ENCODE measurements at regions not wholly inside any gene's neighbourhood (a gene's known extent, or its start where the extent isn't known, plus 50 kb on each side); places are given as distances from the start of the nearest gene placed in this dataset.

DNA sequence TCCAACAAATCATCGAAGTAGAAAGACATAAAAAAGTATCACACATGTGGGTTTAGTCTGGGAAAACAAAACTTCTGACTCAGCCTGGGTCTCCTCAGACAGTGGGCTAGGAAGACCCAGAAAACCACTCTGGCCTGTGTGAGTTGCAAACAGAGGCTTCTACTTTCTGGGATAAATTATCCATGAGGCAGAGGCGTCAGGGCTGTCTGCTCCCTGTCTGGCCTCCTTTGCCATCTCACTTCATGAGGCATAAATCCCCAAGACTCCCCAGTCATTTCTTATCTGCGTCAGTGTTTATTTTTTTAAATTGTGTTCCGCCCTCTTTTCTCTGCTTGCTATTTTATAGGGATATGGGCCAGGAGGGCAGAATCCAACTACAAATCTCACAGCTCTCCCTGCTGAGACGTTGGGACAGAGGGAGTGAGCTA is 80.6 kb upstream of the TRABD2B start (continued):
- TF ChIP-seq ZXDB (tag by site-specific recombination; IDR thresholded peaks at IDR 0.05) (peak; percentile 77), GLI2 (tag by site-specific recombination; IDR thresholded peaks at IDR 0.05; ENCODE audit: borderline replicate concordance, low read depth) (peak; percentile 37; the same call in 1 of the 2 replicates), ZNF19 (tag by site-specific recombination; IDR thresholded peaks at IDR 0.05; ENCODE audit: low read depth) (no peak)
- TF ChIP-seq, protein P1, sequence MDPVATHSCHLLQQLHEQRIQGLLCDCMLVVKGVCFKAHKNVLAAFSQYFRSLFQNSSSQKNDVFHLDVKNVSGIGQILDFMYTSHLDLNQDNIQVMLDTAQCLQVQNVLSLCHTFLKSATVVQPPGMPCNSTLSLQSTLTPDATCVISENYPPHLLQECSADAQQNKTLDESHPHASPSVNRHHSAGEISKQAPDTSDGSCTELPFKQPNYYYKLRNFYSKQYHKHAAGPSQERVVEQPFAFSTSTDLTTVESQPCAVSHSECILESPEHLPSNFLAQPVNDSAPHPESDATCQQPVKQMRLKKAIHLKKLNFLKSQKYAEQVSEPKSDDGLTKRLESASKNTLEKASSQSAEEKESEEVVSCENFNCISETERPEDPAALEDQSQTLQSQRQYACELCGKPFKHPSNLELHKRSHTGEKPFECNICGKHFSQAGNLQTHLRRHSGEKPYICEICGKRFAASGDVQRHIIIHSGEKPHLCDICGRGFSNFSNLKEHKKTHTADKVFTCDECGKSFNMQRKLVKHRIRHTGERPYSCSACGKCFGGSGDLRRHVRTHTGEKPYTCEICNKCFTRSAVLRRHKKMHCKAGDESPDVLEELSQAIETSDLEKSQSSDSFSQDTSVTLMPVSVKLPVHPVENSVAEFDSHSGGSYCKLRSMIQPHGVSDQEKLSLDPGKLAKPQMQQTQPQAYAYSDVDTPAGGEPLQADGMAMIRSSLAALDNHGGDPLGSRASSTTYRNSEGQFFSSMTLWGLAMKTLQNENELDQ (tag by site-specific recombination; IDR thresholded peaks at IDR 0.05; ENCODE audit: low read depth), result no peak

DNA sequence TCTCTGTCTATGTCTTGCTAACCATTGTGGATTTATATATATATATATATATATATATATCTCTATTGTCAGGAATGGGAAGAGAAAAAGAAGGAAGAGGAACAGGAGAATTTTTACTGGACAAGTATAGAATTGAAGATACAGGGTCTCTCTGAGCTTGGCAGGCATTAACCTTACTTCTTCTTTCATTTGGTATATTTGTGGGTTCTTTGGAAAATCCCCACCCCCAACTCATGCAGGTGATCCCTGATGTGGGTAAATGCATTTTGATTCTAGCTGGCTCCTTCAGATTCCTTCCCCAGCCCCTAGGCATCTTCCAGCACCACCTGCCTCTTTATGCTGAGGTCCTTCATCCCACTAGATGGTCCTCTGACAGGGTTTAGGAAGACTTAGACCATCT is 78.8 kb upstream of the TRABD2B start:
- ChIA-PET POLR2A (no interaction called here), CTCF (interaction anchor here (0.5 kb wide), 1 partner anchor 89 kb away, joined by 3 read pairs; no protein-coding TSS in a partner anchor)
- Histone ChIP-seq H3K9me3 (ENCODE audit: control insufficient read depth, insufficient read depth, low read depth, low read length) (no peaks in the 10 kb centered on the region), H3K4me1 (ENCODE audit: control insufficient read depth, insufficient read depth, low read length) (peaks cover 16% of the 10 kb centered on the region), H3K27ac (ENCODE audit: extremely low read depth, low read depth, low read length) (no peak overlapping the region), H3K4me3 (ENCODE audit: low read depth, low read length) (no peak overlapping the region), H3K36me3 (ENCODE audit: control insufficient read depth in 2 of 2, insufficient read depth in 1 of 2, low read length in 2 of 2) (no peaks in the 10 kb centered on the region)
- TF ChIP-seq ZNF202 (tag by site-specific recombination; IDR thresholded peaks at IDR 0.05; ENCODE audit: borderline replicate concordance) (no peak), ZNF146 (tag by site-specific recombination; IDR thresholded peaks at IDR 0.05) (no peak), ZNF266 (tag by site-specific recombination; IDR thresholded peaks at IDR 0.05; ENCODE audit: low read depth) (no peak), ZNF169 (tag by site-specific recombination; IDR thresholded peaks at IDR 0.05) (no peak), ZNF792 (tag by site-specific recombination; IDR thresholded peaks at IDR 0.05) (no peak)
- TF ChIP-seq, protein P2, sequence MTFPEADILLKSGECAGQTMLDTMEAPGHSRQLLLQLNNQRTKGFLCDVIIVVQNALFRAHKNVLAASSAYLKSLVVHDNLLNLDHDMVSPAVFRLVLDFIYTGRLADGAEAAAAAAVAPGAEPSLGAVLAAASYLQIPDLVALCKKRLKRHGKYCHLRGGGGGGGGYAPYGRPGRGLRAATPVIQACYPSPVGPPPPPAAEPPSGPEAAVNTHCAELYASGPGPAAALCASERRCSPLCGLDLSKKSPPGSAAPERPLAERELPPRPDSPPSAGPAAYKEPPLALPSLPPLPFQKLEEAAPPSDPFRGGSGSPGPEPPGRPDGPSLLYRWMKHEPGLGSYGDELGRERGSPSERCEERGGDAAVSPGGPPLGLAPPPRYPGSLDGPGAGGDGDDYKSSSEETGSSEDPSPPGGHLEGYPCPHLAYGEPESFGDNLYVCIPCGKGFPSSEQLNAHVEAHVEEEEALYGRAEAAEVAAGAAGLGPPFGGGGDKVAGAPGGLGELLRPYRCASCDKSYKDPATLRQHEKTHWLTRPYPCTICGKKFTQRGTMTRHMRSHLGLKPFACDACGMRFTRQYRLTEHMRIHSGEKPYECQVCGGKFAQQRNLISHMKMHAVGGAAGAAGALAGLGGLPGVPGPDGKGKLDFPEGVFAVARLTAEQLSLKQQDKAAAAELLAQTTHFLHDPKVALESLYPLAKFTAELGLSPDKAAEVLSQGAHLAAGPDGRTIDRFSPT (tag by site-specific recombination; IDR thresholded peaks at IDR 0.05), result no peak
- TF ChIP-seq, protein P3, sequence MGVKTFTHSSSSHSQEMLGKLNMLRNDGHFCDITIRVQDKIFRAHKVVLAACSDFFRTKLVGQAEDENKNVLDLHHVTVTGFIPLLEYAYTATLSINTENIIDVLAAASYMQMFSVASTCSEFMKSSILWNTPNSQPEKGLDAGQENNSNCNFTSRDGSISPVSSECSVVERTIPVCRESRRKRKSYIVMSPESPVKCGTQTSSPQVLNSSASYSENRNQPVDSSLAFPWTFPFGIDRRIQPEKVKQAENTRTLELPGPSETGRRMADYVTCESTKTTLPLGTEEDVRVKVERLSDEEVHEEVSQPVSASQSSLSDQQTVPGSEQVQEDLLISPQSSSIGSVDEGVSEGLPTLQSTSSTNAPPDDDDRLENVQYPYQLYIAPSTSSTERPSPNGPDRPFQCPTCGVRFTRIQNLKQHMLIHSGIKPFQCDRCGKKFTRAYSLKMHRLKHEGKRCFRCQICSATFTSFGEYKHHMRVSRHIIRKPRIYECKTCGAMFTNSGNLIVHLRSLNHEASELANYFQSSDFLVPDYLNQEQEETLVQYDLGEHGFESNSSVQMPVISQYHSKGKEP (tag by site-specific recombination; IDR thresholded peaks at IDR 0.05), result no peak
- TF ChIP-seq, protein P4, sequence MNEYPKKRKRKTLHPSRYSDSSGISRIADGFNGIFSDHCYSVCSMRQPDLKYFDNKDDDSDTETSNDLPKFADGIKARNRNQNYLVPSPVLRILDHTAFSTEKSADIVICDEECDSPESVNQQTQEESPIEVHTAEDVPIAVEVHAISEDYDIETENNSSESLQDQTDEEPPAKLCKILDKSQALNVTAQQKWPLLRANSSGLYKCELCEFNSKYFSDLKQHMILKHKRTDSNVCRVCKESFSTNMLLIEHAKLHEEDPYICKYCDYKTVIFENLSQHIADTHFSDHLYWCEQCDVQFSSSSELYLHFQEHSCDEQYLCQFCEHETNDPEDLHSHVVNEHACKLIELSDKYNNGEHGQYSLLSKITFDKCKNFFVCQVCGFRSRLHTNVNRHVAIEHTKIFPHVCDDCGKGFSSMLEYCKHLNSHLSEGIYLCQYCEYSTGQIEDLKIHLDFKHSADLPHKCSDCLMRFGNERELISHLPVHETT (tag by site-specific recombination; IDR thresholded peaks at IDR 0.05), result no peak
- TF ChIP-seq, protein P5, sequence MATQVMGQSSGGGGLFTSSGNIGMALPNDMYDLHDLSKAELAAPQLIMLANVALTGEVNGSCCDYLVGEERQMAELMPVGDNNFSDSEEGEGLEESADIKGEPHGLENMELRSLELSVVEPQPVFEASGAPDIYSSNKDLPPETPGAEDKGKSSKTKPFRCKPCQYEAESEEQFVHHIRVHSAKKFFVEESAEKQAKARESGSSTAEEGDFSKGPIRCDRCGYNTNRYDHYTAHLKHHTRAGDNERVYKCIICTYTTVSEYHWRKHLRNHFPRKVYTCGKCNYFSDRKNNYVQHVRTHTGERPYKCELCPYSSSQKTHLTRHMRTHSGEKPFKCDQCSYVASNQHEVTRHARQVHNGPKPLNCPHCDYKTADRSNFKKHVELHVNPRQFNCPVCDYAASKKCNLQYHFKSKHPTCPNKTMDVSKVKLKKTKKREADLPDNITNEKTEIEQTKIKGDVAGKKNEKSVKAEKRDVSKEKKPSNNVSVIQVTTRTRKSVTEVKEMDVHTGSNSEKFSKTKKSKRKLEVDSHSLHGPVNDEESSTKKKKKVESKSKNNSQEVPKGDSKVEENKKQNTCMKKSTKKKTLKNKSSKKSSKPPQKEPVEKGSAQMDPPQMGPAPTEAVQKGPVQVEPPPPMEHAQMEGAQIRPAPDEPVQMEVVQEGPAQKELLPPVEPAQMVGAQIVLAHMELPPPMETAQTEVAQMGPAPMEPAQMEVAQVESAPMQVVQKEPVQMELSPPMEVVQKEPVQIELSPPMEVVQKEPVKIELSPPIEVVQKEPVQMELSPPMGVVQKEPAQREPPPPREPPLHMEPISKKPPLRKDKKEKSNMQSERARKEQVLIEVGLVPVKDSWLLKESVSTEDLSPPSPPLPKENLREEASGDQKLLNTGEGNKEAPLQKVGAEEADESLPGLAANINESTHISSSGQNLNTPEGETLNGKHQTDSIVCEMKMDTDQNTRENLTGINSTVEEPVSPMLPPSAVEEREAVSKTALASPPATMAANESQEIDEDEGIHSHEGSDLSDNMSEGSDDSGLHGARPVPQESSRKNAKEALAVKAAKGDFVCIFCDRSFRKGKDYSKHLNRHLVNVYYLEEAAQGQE (tag by site-specific recombination; IDR thresholded peaks at IDR 0.05), result no peak

Measured in HEK293 (cell line).